NT2/D1 (cell line): ENCODE measurements at regions not wholly inside any gene's neighbourhood (a gene's known extent, or its start where the extent isn't known, plus 50 kb on each side); places are given as distances from the start of the nearest gene placed in this dataset.

ENCODE experiments used
- DNase-seq: peaks from one replicate; pipeline ENCODE4 v3.0.0-alpha.2; 2011; ENCODE audit warnings: low read depth, low spot score
- H3K27me3 ChIP-seq: 2 replicates; pipeline ENCODE4 v1.6.0; 2011; ENCODE audit warnings: mild to moderate bottlenecking; ENCODE audit not compliant: insufficient read length, insufficient read depth
- H3K36me3 ChIP-seq: 2 replicates; pipeline ENCODE4 v1.6.1; 2011; ENCODE audit warnings: mild to moderate bottlenecking, low read length, mixed read lengths; ENCODE audit not compliant: insufficient read depth, insufficient read length
- H3K4me1 ChIP-seq: 2 replicates; pipeline ENCODE4 v1.5.1; 2011; ENCODE audit not compliant: insufficient read depth, insufficient read length
- H3K4me3 ChIP-seq: 2 replicates; pipeline ENCODE4 v1.5.1; 2011; ENCODE audit warnings: low read depth; ENCODE audit not compliant: insufficient read length
- H3K9ac ChIP-seq: 2 replicates; pipeline ENCODE4 v1.6.0; 2011; ENCODE audit warnings: low read depth; ENCODE audit not compliant: insufficient read length
- H3K9me3 ChIP-seq: 2 replicates; pipeline ENCODE4 v1.5.1; 2011; ENCODE audit warnings: mild to moderate bottlenecking, low read length; ENCODE audit not compliant: insufficient read depth
- SUZ12 ChIP-seq: IDR thresholded peaks from 2 replicates; pipeline ENCODE4 v1.6.1; 2011; ENCODE audit not compliant: insufficient read length, insufficient read depth; ENCODE audit errors: extremely low read depth
- YY1 ChIP-seq: IDR thresholded peaks from 2 replicates; pipeline ENCODE4 v1.6.1; 2011; ENCODE audit not compliant: insufficient read length, insufficient read depth
- ZNF274 ChIP-seq: IDR thresholded peaks from 2 replicates; pipeline ENCODE4 v1.6.1; 2011; ENCODE audit warnings: mild to moderate bottlenecking, low read depth, low read length

- H3K9me3 ChIP-seq: no peaks in the 10 kb centered on the region
- TF ChIP-seq YY1: no peak
- TF ChIP-seq ZNF274: no peak
- TF ChIP-seq SUZ12: no peak
Observed at GRCh38 chr4:60809486-60809800, 390.7 kb upstream of the ADGRL3 start.

DNA sequence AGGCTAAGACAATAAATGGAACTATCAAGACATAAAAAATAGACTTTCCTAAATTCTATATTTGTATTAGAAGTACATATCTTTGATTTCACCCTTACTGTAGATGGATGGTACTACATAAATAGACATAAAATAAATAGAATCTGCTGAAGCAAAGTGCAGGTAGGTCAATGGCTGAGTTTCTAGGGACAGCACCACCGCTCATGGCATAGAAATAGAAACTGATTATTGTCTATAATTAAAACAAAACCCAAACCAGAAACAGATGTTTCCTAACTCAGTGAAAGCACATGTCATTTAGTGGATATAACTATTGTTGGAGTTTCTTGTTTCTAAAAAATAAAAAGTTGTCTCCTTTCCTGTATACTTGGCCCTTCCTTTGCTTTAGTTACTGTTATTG lies 387.3 kb upstream of the ADGRL3 start:
- no peak for DNase-seq
- no peak for TF ChIP-seq ZNF274
- TF ChIP-seq SUZ12: no peak
- no peak for TF ChIP-seq YY1
- no peak overlapping the region for H3K9ac ChIP-seq
- no peaks in the 10 kb centered on the region for H3K9me3 ChIP-seq
- no peaks in the 10 kb centered on the region for H3K4me1 ChIP-seq
- H3K27me3 ChIP-seq: no peaks in the 10 kb centered on the region
- H3K4me3 ChIP-seq: no peak overlapping the region
- H3K36me3 ChIP-seq: no peaks in the 10 kb centered on the region

More at GRCh38 chr4:60809486-60809800, 390.7 kb upstream of the ADGRL3 start:
- Histone ChIP-seq H3K27me3 (no peaks in the 10 kb centered on the region), H3K4me1 (no peaks in the 10 kb centered on the region), H3K4me3 (no peak overlapping the region), H3K9ac (no peak overlapping the region), H3K36me3 (no peaks in the 10 kb centered on the region)
- DNase-seq: no peak

GRCh38 chr4:60814549-60814948 lies 385.6 kb upstream of the ADGRL3 start:
- no peaks in the 10 kb centered on the region for H3K4me1 ChIP-seq
- no peaks in the 10 kb centered on the region for H3K9me3 ChIP-seq
- DNase-seq: no peak
- no peaks in the 10 kb centered on the region for H3K36me3 ChIP-seq
- H3K4me3 ChIP-seq: no peak overlapping the region
- TF ChIP-seq YY1 (no peak), ZNF274 (no peak), SUZ12 (no peak)
- no peak overlapping the region for H3K9ac ChIP-seq
- H3K27me3 ChIP-seq: no peaks in the 10 kb centered on the region

DNA sequence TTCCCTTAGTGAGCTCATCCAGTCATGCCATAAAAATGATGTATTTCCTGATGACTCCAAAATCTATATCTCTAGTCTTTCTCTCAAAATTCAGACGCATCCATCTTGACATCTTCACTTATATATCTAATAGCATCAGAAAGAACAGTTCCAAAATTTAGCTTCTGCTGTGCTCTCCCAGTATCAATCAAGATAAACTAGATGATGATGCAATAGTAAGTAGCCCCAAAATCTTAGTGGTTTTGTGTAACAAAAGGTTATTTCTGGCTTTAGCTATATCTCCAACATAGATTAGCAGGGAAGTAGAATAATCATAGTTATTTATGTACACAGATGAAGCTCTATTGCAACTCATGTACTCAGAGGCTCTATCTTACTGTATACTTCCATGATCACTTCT lies 382.5 kb upstream of the ADGRL3 start:
- DNase-seq: no peak
- no peaks in the 10 kb centered on the region for H3K9me3 ChIP-seq
- no peak overlapping the region for H3K9ac ChIP-seq
- H3K4me1 ChIP-seq: no peaks in the 10 kb centered on the region
- H3K27me3 ChIP-seq: no peaks in the 10 kb centered on the region
- H3K36me3 ChIP-seq: no peaks in the 10 kb centered on the region
- H3K4me3 ChIP-seq: no peak overlapping the region
- no peak for TF ChIP-seq ZNF274
- no peak for TF ChIP-seq YY1
- no peak for TF ChIP-seq SUZ12

DNA sequence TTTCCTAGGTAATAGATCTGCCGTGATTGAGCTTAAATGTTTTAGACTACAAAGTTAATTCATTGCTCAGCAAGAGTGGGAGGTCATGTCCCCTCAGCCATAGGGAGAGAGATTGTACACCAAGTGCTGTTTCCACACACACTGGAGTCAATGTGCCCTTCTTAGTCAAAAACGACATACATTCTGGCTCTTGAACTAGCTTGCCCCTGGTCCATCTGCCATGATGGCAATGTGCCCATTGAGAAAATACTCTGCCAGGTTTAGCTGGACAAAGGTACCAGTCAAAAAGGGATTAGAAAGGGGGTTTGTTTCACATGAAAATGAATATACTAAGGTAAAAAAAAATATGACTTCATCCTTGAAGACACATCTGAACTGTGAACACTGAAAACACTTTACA lies 377.1 kb upstream of the ADGRL3 start:
- no peak for DNase-seq
- Histone ChIP-seq H3K4me1 (no peaks in the 10 kb centered on the region), H3K36me3 (no peaks in the 10 kb centered on the region)

DNA sequence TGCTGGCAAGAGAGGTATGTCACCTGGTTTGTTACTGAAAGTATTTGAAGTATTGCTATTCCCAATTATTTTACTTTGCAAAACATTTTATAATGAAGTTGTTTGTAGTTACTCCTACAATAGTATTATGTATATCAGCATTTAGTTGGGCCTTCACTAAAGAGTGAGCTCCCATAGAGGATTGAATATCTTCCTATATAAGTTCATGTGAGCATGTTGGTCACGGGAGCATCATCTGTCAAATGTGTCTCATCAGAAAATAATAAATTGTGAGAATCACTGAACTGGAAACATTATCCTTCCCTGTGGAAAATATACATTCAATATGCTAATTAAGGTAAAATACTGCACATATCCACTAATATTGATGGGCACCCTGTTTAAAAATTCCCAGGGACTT lies 360.1 kb upstream of the ADGRL3 start:
- Histone ChIP-seq H3K4me1 (no peaks in the 10 kb centered on the region), H3K27me3 (no peaks in the 10 kb centered on the region), H3K9ac (no peak overlapping the region), H3K9me3 (no peaks in the 10 kb centered on the region), H3K36me3 (no peaks in the 10 kb centered on the region), H3K4me3 (no peak overlapping the region)
- TF ChIP-seq YY1 (no peak), SUZ12 (no peak), ZNF274 (no peak)
- no peak for DNase-seq

More for the DNA sequence above, 377.1 kb upstream of the ADGRL3 start:
- Histone ChIP-seq H3K9ac (no peak overlapping the region), H3K27me3 (no peaks in the 10 kb centered on the region), H3K9me3 (no peaks in the 10 kb centered on the region), H3K4me3 (no peak overlapping the region)
- TF ChIP-seq YY1 (no peak), ZNF274 (no peak), SUZ12 (no peak)

DNA sequence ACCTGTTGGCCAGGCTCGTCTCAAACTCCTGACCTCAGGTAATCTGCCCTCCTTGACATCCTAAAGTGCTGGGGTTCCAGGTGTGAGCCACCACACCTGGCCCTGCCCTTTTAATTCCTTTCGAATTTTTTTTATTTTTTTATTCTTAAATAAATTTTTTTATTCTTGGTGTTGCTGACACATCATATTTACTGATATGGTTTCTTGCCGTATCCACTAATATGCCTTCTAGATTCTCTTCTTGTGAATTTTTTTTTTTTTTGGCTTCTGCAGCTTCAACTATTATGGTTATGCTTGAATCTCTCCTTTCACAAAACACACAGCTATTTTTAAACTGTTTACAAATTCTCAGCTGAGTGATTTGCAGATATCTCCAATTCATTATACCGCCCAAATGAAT lies 353.4 kb upstream of the ADGRL3 start:
- Histone ChIP-seq H3K27me3 (no peaks in the 10 kb centered on the region), H3K4me3 (no peak overlapping the region), H3K36me3 (no peaks in the 10 kb centered on the region), H3K9me3 (no peaks in the 10 kb centered on the region), H3K4me1 (no peaks in the 10 kb centered on the region), H3K9ac (no peak overlapping the region)
- no peak for DNase-seq
- TF ChIP-seq YY1 (no peak), ZNF274 (no peak), SUZ12 (no peak)

- no peaks in the 10 kb centered on the region for H3K27me3 ChIP-seq
- no peaks in the 10 kb centered on the region for H3K9me3 ChIP-seq
- TF ChIP-seq SUZ12 (no peak), YY1 (no peak), ZNF274 (no peak)
- H3K9ac ChIP-seq: no peak overlapping the region
- no peaks in the 10 kb centered on the region for H3K4me1 ChIP-seq
- H3K36me3 ChIP-seq: no peaks in the 10 kb centered on the region
- no peak for DNase-seq
- H3K4me3 ChIP-seq: no peak overlapping the region
Observed at GRCh38 chr4:60847614-60848013, 352.5 kb upstream of the ADGRL3 start.
